Peyer's patch (tissue), 4 donors: ENCODE measurements at regions not wholly inside any gene's neighbourhood (a gene's known extent, or its start where the extent isn't known, plus 50 kb on each side); places are given as distances from the start of the nearest gene placed in this dataset.

Experiments
- DNase-seq, 3 donors: peaks; one replicate each; pipeline ENCODE4 v3.0.0-alpha.2; 2017 to 2019
- H3K27ac ChIP-seq, 4 donors: fragments of 200-600 bp; sonication (generic); one replicate each; pipeline ENCODE4 v1.5.1; 2016 to 2019
- H3K27me3 ChIP-seq, 2 donors: fragments of 200-600 bp; sonication (generic); one replicate each; pipeline ENCODE4 v1.5.1; 2019
- H3K36me3 ChIP-seq, 3 donors: fragments of 200-600 bp; sonication (generic); one replicate each; pipeline ENCODE4 v1.5.1; 2016 to 2019
- H3K4me1 ChIP-seq, 4 donors: fragments of 200-600 bp; sonication (generic); one replicate each; pipeline ENCODE4 v1.5.1; 2016 to 2019
- H3K4me3 ChIP-seq, 4 donors: fragments of 200-600 bp; sonication (generic); 1 replicate in 3 of 4; 2 replicates in 1 of 4; pipeline ENCODE4 v1.5.1; 2016 to 2019; ENCODE audit warnings: mild to moderate bottlenecking in 1 of 4
- H3K9me3 ChIP-seq, 4 donors: fragments of 200-600 bp; sonication (generic); one replicate each; pipeline ENCODE4 v1.5.1; 2016 to 2019; ENCODE audit warnings: mild to moderate bottlenecking in 1 of 4
- POLR2A ChIP-seq, 2 donors: fragments of 450-650 bp; IDR thresholded peaks; one replicate each; pipeline ENCODE4 v1.5.1; 2017; ENCODE audit warnings: antibody characterized with exemption in 2 of 2, mild to moderate bottlenecking in 2 of 2, moderate library complexity in 2 of 2
- TF ChIP-seq, protein P1 (sequence below), 6 experiments: fragments of 450-650 bp in 4 of 6; fragments of 200-600 bp in 2 of 6; sonication (generic) in 1 of 6; IDR thresholded peaks; one replicate each; pipeline ENCODE4 v1.5.1; 2017 to 2019; ENCODE audit warnings: antibody characterized with exemption in 6 of 6, mild to moderate bottlenecking in 3 of 6, moderate library complexity in 1 of 6

- Histone ChIP-seq H3K4me1 (peaks cover 0 to 21% (median 4%) of the 10 kb centered on the region in 4 donors), H3K9me3 (no peaks in the 10 kb centered on the region), H3K4me3 (no peak overlapping the region), H3K27me3 (no peaks in the 10 kb centered on the region), H3K36me3 (no peaks in the 10 kb centered on the region), H3K27ac (no peak overlapping the region)
- DNase-seq: no peak
- TF ChIP-seq, protein P1, sequence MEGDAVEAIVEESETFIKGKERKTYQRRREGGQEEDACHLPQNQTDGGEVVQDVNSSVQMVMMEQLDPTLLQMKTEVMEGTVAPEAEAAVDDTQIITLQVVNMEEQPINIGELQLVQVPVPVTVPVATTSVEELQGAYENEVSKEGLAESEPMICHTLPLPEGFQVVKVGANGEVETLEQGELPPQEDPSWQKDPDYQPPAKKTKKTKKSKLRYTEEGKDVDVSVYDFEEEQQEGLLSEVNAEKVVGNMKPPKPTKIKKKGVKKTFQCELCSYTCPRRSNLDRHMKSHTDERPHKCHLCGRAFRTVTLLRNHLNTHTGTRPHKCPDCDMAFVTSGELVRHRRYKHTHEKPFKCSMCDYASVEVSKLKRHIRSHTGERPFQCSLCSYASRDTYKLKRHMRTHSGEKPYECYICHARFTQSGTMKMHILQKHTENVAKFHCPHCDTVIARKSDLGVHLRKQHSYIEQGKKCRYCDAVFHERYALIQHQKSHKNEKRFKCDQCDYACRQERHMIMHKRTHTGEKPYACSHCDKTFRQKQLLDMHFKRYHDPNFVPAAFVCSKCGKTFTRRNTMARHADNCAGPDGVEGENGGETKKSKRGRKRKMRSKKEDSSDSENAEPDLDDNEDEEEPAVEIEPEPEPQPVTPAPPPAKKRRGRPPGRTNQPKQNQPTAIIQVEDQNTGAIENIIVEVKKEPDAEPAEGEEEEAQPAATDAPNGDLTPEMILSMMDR (IDR thresholded peaks at IDR 0.05): no peak
- no peak for TF ChIP-seq POLR2A (IDR thresholded peaks at IDR 0.05)
Observed at GRCh38 chr2:134163336-134163735, 90.5 kb upstream of the MGAT5 start.

DNA sequence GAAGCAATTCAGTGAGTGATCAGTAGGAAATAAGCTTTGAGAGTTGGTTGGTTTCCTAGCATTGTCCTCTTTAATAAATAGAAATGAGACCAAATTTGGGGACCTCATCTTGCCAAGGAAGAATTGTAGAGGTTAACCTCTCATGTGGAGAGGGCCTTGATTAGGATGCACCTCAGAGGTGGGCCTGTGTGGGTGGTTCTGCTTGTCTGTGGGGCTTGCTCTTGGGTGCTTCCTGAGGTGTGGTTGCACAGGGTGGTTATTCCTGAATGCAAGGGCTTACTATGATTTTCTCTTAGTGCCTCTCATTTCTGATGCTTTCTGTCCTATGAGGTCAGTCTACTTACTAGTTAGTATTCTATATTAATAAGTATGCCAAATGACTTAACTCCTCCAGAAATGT lies 89.6 kb upstream of the MGAT5 start:
- Histone ChIP-seq H3K9me3 (no peaks in the 10 kb centered on the region), H3K27ac (no peak overlapping the region), H3K36me3 (no peaks in the 10 kb centered on the region), H3K27me3 (no peaks in the 10 kb centered on the region), H3K4me3 (no peak overlapping the region), H3K4me1 (peaks cover 0 to 20% (median 6%) of the 10 kb centered on the region in 4 donors)
- TF ChIP-seq POLR2A (IDR thresholded peaks at IDR 0.05): no peak
- TF ChIP-seq, protein P1 (IDR thresholded peaks at IDR 0.05): no peak
- no peak for DNase-seq

GRCh38 chr2:134167015-134167414 lies 86.9 kb upstream of the MGAT5 start:
- DNase-seq: no peak
- Histone ChIP-seq H3K36me3 (no peaks in the 10 kb centered on the region), H3K27me3 (no peaks in the 10 kb centered on the region), H3K4me3 (no peak overlapping the region), H3K9me3 (no peaks in the 10 kb centered on the region), H3K4me1 (peaks cover 0 to 5% (median 0%) of the 10 kb centered on the region in 4 donors), H3K27ac (no peak overlapping the region)
- TF ChIP-seq, protein P1 (IDR thresholded peaks at IDR 0.05): no peak
- no peak for TF ChIP-seq POLR2A (IDR thresholded peaks at IDR 0.05)

DNA sequence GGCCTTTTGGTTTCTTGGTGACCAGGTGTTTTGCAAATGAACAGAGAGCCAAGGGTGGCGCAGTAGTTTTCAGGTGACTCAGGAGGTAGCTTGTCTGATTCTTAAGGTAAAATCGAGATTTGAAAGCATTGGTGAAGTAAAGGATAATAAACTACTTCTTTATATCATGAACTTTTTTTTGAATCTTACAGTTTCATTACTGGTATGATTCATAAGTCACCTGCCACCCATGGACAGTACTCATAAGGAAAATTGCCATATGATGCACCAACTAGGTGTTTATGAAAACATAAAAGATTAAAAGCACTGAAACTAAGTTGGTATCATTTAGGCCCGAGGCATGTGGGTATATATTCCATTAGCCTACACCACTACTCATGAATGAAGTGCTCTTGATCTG lies 84.1 kb upstream of the MGAT5 start:
- H3K4me3 ChIP-seq: no peak overlapping the region
- H3K36me3 ChIP-seq: no peaks in the 10 kb centered on the region
- H3K27me3 ChIP-seq: no peaks in the 10 kb centered on the region
- TF ChIP-seq, protein P1 (IDR thresholded peaks at IDR 0.05): no peak
- peaks cover 0 to 18% (median 3%) of the 10 kb centered on the region in 4 donors for H3K4me1 ChIP-seq
- no peak for DNase-seq
- no peak overlapping the region for H3K27ac ChIP-seq
- no peaks in the 10 kb centered on the region for H3K9me3 ChIP-seq

- DNase-seq: no peak
- H3K27me3 ChIP-seq: no peaks in the 10 kb centered on the region
- no peaks in the 10 kb centered on the region for H3K36me3 ChIP-seq
- no peaks in the 10 kb centered on the region for H3K9me3 ChIP-seq
- H3K4me3 ChIP-seq: no peak overlapping the region
- H3K4me1 ChIP-seq: peaks cover 0 to 23% (median 3%) of the 10 kb centered on the region in 4 donors
- TF ChIP-seq, protein P1 (IDR thresholded peaks at IDR 0.05): no peak
- TF ChIP-seq POLR2A (IDR thresholded peaks at IDR 0.05): no peak
- no peak overlapping the region for H3K27ac ChIP-seq
Observed at GRCh38 chr2:134170294-134170693, 83.6 kb upstream of the MGAT5 start.

- H3K27ac ChIP-seq: no peak overlapping the region
- no peak overlapping the region for H3K4me3 ChIP-seq
- no peaks in the 10 kb centered on the region for H3K27me3 ChIP-seq
- TF ChIP-seq POLR2A (IDR thresholded peaks at IDR 0.05): no peak
- TF ChIP-seq, protein P1 (IDR thresholded peaks at IDR 0.05): no peak
- DNase-seq: no peak
- no peaks in the 10 kb centered on the region for H3K36me3 ChIP-seq
- peaks cover 0 to 27% (median 4%) of the 10 kb centered on the region in 4 donors for H3K4me1 ChIP-seq
- no peaks in the 10 kb centered on the region for H3K9me3 ChIP-seq
Observed at GRCh38 chr2:134170700-134171099, 83.2 kb upstream of the MGAT5 start.
